HEK293 (cell line): ENCODE measurements at regions not wholly inside any gene's neighbourhood (a gene's known extent, or its start where the extent isn't known, plus 50 kb on each side); places are given as distances from the start of the nearest gene placed in this dataset.

Experiments
- CTCF ChIA-PET: fragments of 350-600 bp; formaldehyde crosslinking; extraction: SDS; loops from one replicate; lab custom pipeline; 2021; ENCODE audit warnings: antibody characterized with exemption; lab: Yijun Ruan, JAX
- POLR2A ChIA-PET: fragments of 300-600 bp; formaldehyde crosslinking; extraction: SDS; loops from one replicate; lab custom pipeline; 2020; ENCODE audit warnings: antibody characterized with exemption, inconsistent platforms; lab: Yijun Ruan, JAX
- H3K27ac ChIP-seq: fragments of 200-500 bp; sonication (Bioruptor generic); 2 replicates; pipeline ENCODE4 v1.5.1; 2014; ENCODE audit warnings: low read depth, low read length, control low read depth, inconsistent platforms; ENCODE audit errors: extremely low read depth
- H3K36me3 ChIP-seq, 2 experiments: fragments of 200-500 bp in 1 of 2; sonication (Bioruptor generic) in 1 of 2; 1 replicate in 1 of 2; 2 replicates in 1 of 2; pipeline ENCODE4 v1.5.1; 2014 to 2017; ENCODE audit warnings: inconsistent platforms in 2 of 2, low read length in 2 of 2; ENCODE audit not compliant: control insufficient read depth in 2 of 2, insufficient read depth in 1 of 2
- H3K4me1 ChIP-seq: fragments of 200-500 bp; sonication (Bioruptor generic); 2 replicates; pipeline ENCODE4 v1.5.1; 2014; ENCODE audit warnings: mild to moderate bottlenecking, low read length, inconsistent platforms; ENCODE audit not compliant: control insufficient read depth, insufficient read depth
- H3K4me3 ChIP-seq: 2 replicates; pipeline ENCODE4 v1.5.1; 2011; ENCODE audit warnings: low read depth, mild to moderate bottlenecking, control low read depth, low read length, moderate library complexity
- H3K9me3 ChIP-seq: fragments of 200-500 bp; sonication (Bioruptor generic); 2 replicates; pipeline ENCODE4 v1.5.1; 2014; ENCODE audit warnings: low read depth, low read length, inconsistent platforms; ENCODE audit not compliant: control insufficient read depth, insufficient read depth
- GFI1B ChIP-seq: fragments of 450-650 bp; formaldehyde crosslinking; IDR thresholded peaks from 2 replicates; pipeline ENCODE4 v1.5.1; 2016; ENCODE audit warnings: missing biosample characterization, missing genetic modification characterization
- GLIS2 ChIP-seq: fragments of 450-650 bp; formaldehyde crosslinking; IDR thresholded peaks from 2 replicates; pipeline ENCODE4 v1.5.1; 2016; ENCODE audit warnings: missing biosample characterization, missing genetic modification characterization
- HOXC10 ChIP-seq: sonication (generic); formaldehyde crosslinking; IDR thresholded peaks from 2 replicates; pipeline ENCODE4 v1.8.1; 2023; ENCODE audit warnings: mild to moderate bottlenecking, missing genetic modification reagents
- IKZF3 ChIP-seq: fragments of 450-650 bp; IDR thresholded peaks from 2 replicates; pipeline ENCODE4 v1.5.0; 2018; ENCODE audit warnings: missing biosample characterization, mild to moderate bottlenecking, missing genetic modification characterization, moderate library complexity
- OVOL3 ChIP-seq: fragments of 450-650 bp; formaldehyde crosslinking; IDR thresholded peaks from 2 replicates; pipeline ENCODE4 v1.5.1; 2016; ENCODE audit warnings: missing biosample characterization, missing genetic modification characterization
- PRDM2 ChIP-seq: fragments of 450-650 bp; formaldehyde crosslinking; IDR thresholded peaks from 2 replicates; pipeline ENCODE4 v1.5.1; 2016; ENCODE audit warnings: missing biosample characterization, missing genetic modification characterization, borderline replicate concordance
- TRIM28 ChIP-seq: IDR thresholded peaks from 2 replicates; pipeline ENCODE4 v1.6.1; 2011; ENCODE audit warnings: low read length, control low read depth, borderline replicate concordance
- ZBTB10 ChIP-seq: fragments of 450-650 bp; formaldehyde crosslinking; IDR thresholded peaks from 2 replicates; pipeline ENCODE4 v1.5.1; 2016; ENCODE audit warnings: missing biosample characterization, missing genetic modification characterization
- ZFP3 ChIP-seq: fragments of 450-650 bp; formaldehyde crosslinking; IDR thresholded peaks from 2 replicates; pipeline ENCODE4 v1.5.1; 2016; ENCODE audit warnings: low read depth, missing biosample characterization, missing genetic modification characterization
- ZIC2 ChIP-seq: fragments of 450-650 bp; formaldehyde crosslinking; IDR thresholded peaks from 2 replicates; pipeline ENCODE4 v1.5.1; 2016; ENCODE audit warnings: missing biosample characterization, missing genetic modification characterization
- ZNF132 ChIP-seq: fragments of 450-650 bp; formaldehyde crosslinking; IDR thresholded peaks from 2 replicates; pipeline ENCODE4 v1.5.1; 2017; ENCODE audit warnings: missing biosample characterization, missing genetic modification characterization, borderline replicate concordance
- ZNF148 ChIP-seq: fragments of 450-650 bp; formaldehyde crosslinking; IDR thresholded peaks from 2 replicates; pipeline ENCODE4 v1.5.0; 2017; ENCODE audit warnings: missing biosample characterization, missing genetic modification characterization, borderline replicate concordance
- ZNF16 ChIP-seq: fragments of 450-650 bp; formaldehyde crosslinking; IDR thresholded peaks from 2 replicates; pipeline ENCODE4 v1.5.1; 2016; ENCODE audit warnings: low read depth, missing biosample characterization, missing genetic modification characterization
- ZNF175 ChIP-seq: fragments of 450-650 bp; formaldehyde crosslinking; IDR thresholded peaks from 2 replicates; pipeline ENCODE4 v1.5.1; 2016; ENCODE audit warnings: missing biosample characterization, missing genetic modification characterization
- ZNF302 ChIP-seq: fragments of 450-650 bp; formaldehyde crosslinking; IDR thresholded peaks from 2 replicates; pipeline ENCODE4 v1.5.1; 2016; ENCODE audit warnings: missing biosample characterization, missing genetic modification characterization, low read depth
- ZNF391 ChIP-seq: fragments of 450-650 bp; formaldehyde crosslinking; IDR thresholded peaks from 2 replicates; pipeline ENCODE4 v1.5.1; 2016; ENCODE audit warnings: low read depth, missing biosample characterization, missing genetic modification characterization, borderline replicate concordance
- ZNF426 ChIP-seq: fragments of 450-650 bp; formaldehyde crosslinking; IDR thresholded peaks from 2 replicates; pipeline ENCODE4 v1.5.1; 2017; ENCODE audit warnings: missing biosample characterization, missing genetic modification characterization, mild to moderate bottlenecking, inconsistent platforms, moderate library complexity
- ZNF488 ChIP-seq: fragments of 450-650 bp; formaldehyde crosslinking; IDR thresholded peaks from 2 replicates; pipeline ENCODE4 v1.5.1; 2016; ENCODE audit warnings: missing biosample characterization, missing genetic modification characterization
- ZNF510 ChIP-seq: fragments of 450-650 bp; formaldehyde crosslinking; IDR thresholded peaks from 2 replicates; pipeline ENCODE4 v1.5.1; 2018; ENCODE audit warnings: mild to moderate bottlenecking, missing genetic modification characterization, missing biosample characterization; ENCODE audit not compliant: insufficient replicate concordance
- ZNF530 ChIP-seq: fragments of 450-650 bp; formaldehyde crosslinking; IDR thresholded peaks from 2 replicates; pipeline ENCODE4 v1.5.1; 2016; ENCODE audit warnings: low read depth, missing biosample characterization, missing genetic modification characterization
- ZNF544 ChIP-seq: fragments of 450-650 bp; formaldehyde crosslinking; IDR thresholded peaks from 2 replicates; pipeline ENCODE4 v1.5.0; 2017; ENCODE audit warnings: missing biosample characterization, missing genetic modification characterization
- ZNF560 ChIP-seq: fragments of 450-650 bp; formaldehyde crosslinking; IDR thresholded peaks from 2 replicates; pipeline ENCODE4 v1.5.1; 2017; ENCODE audit warnings: missing biosample characterization, missing genetic modification characterization, borderline replicate concordance
- ZNF658 ChIP-seq: fragments of 450-650 bp; formaldehyde crosslinking; IDR thresholded peaks from 2 replicates; pipeline ENCODE4; 2016; ENCODE audit warnings: missing biosample characterization, missing genetic modification characterization
- ZNF830 ChIP-seq: fragments of 450-650 bp; IDR thresholded peaks from 2 replicates; pipeline ENCODE4 v1.5.0; 2018; ENCODE audit warnings: missing biosample characterization, missing genetic modification characterization, low read depth, mild to moderate bottlenecking, moderate library complexity

- Histone ChIP-seq H3K9me3 (no peaks in the 10 kb centered on the region), H3K36me3 (no peaks in the 10 kb centered on the region), H3K27ac (no peak overlapping the region), H3K4me1 (no peaks in the 10 kb centered on the region), H3K4me3 (no peak overlapping the region)
- POLR2A ChIA-PET: no interaction called here
- CTCF ChIA-PET: no interaction called here
- TF ChIP-seq ZBTB10 (tag by site-specific recombination) (no peak), ZNF175 (tag by site-specific recombination) (no peak), TRIM28 (no peak), HOXC10 (CRISPR knock-in tag) (no peak), ZNF544 (tag by site-specific recombination) (no peak), ZNF830 (tag by site-specific recombination) (no peak), ZNF488 (tag by site-specific recombination) (no peak), IKZF3 (no peak), ZNF16 (no peak), ZNF132 (no peak), ZNF391 (tag by site-specific recombination) (no peak), GLIS2 (tag by site-specific recombination) (no peak), ZNF148 (tag by site-specific recombination) (no peak), ZIC2 (tag by site-specific recombination) (no peak), ZFP3 (tag by site-specific recombination) (no peak), GFI1B (tag by site-specific recombination) (no peak), ZNF530 (tag by site-specific recombination) (no peak), ZNF658 (no peak), ZNF426 (tag by site-specific recombination) (no peak)
- TF ChIP-seq, all 188 proteins: peak for 0
Observed at GRCh38 chr5:111626473-111627148, 114.3 kb upstream of the STARD4 start.

- no peaks in the 10 kb centered on the region for H3K36me3 ChIP-seq
- POLR2A ChIA-PET: no interaction called here
- no peak overlapping the region for H3K4me3 ChIP-seq
- H3K9me3 ChIP-seq: no peaks in the 10 kb centered on the region
- no peaks in the 10 kb centered on the region for H3K4me1 ChIP-seq
- CTCF ChIA-PET: no interaction called here
- H3K27ac ChIP-seq: no peak overlapping the region
- TF ChIP-seq ZNF510 (tag by site-specific recombination) (no peak), ZNF302 (tag by site-specific recombination) (no peak), PRDM2 (tag by site-specific recombination) (no peak), OVOL3 (tag by site-specific recombination) (no peak), ZNF560 (no peak)
Observed at GRCh38 chr5:111618623-111619271, 106.4 kb upstream of the STARD4 start.
